ENCODE measurements at regions not wholly inside any gene's neighbourhood (a gene's known extent, or its start where the extent isn't known, plus 50 kb on each side); places are given as distances from the start of the nearest gene placed in this dataset.

GRCh38 chr2:172275239-172275638, 152.1 kb upstream of the ITGA6 start:
- TF ChIP-seq, protein P1, sequence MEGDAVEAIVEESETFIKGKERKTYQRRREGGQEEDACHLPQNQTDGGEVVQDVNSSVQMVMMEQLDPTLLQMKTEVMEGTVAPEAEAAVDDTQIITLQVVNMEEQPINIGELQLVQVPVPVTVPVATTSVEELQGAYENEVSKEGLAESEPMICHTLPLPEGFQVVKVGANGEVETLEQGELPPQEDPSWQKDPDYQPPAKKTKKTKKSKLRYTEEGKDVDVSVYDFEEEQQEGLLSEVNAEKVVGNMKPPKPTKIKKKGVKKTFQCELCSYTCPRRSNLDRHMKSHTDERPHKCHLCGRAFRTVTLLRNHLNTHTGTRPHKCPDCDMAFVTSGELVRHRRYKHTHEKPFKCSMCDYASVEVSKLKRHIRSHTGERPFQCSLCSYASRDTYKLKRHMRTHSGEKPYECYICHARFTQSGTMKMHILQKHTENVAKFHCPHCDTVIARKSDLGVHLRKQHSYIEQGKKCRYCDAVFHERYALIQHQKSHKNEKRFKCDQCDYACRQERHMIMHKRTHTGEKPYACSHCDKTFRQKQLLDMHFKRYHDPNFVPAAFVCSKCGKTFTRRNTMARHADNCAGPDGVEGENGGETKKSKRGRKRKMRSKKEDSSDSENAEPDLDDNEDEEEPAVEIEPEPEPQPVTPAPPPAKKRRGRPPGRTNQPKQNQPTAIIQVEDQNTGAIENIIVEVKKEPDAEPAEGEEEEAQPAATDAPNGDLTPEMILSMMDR (IDR thresholded peaks at IDR 0.05; ENCODE audit: extremely low read depth, missing control alignments): no peak
- no peak for DNase-seq (ENCODE audit: low spot score)

DNA sequence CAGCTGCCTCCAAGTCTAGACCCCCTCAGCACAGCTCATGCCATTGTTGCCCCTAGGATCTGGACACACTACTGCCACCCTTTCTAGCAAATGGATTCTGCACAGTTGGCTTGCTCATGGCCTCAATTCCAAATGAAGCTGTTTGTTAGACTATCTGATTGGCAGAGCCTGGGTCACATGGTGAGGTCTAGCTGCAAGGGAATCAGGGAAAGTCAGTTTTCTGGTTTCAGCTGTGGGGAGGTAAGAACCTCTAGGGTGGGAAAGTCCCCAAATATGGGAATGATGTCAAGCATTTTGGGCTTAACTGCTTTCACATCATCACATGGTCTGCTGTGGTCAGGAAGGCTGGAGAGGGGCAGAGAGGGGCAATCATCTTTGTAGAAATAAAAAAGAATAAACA, 150.4 kb upstream of the ITGA6 start:
- DNase-seq (ENCODE audit: low spot score): no peak
- TF ChIP-seq, protein P1 (IDR thresholded peaks at IDR 0.05; ENCODE audit: extremely low read depth, missing control alignments): no peak

DNA sequence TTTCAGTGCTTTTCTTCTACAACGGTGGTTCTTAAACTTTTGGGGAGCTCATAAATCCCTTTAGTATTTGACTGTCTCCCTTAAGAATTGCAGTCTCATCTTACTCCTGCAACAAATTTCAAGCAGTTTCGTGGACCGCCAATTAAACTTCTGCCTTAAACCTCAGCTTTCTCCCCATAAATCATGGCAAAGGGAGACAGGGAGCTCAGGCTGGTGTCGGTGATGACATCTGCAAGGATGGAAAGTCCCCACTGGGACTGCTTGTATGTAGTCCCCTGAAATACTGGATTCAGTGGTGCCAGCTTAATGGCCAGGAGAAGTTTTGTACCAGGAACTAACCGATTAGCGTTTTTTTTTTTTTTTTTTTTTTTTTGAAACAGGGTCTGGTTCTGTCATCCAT, 148.7 kb upstream of the ITGA6 start:
- no peak for DNase-seq (ENCODE audit: low spot score)
- TF ChIP-seq, protein P1 (IDR thresholded peaks at IDR 0.05; ENCODE audit: extremely low read depth, missing control alignments): no peak

GRCh38 chr2:172279214-172279613, 148.2 kb upstream of the ITGA6 start:
- TF ChIP-seq, protein P1 (IDR thresholded peaks at IDR 0.05; ENCODE audit: extremely low read depth, missing control alignments): no peak
- no peak for DNase-seq (ENCODE audit: low spot score)

GRCh38 chr2:172279813-172280212, 147.6 kb upstream of the ITGA6 start:
- no peak for DNase-seq (ENCODE audit: low spot score)
- TF ChIP-seq, protein P1 (IDR thresholded peaks at IDR 0.05; ENCODE audit: extremely low read depth, missing control alignments): no peak

- DNase-seq (ENCODE audit: low spot score): no peak
- TF ChIP-seq, protein P1 (IDR thresholded peaks at IDR 0.05; ENCODE audit: extremely low read depth, missing control alignments): no peak
These were observed 146.6 kb upstream of the ITGA6 start for GRCh38 chr2:172280571-172281361.

DNA sequence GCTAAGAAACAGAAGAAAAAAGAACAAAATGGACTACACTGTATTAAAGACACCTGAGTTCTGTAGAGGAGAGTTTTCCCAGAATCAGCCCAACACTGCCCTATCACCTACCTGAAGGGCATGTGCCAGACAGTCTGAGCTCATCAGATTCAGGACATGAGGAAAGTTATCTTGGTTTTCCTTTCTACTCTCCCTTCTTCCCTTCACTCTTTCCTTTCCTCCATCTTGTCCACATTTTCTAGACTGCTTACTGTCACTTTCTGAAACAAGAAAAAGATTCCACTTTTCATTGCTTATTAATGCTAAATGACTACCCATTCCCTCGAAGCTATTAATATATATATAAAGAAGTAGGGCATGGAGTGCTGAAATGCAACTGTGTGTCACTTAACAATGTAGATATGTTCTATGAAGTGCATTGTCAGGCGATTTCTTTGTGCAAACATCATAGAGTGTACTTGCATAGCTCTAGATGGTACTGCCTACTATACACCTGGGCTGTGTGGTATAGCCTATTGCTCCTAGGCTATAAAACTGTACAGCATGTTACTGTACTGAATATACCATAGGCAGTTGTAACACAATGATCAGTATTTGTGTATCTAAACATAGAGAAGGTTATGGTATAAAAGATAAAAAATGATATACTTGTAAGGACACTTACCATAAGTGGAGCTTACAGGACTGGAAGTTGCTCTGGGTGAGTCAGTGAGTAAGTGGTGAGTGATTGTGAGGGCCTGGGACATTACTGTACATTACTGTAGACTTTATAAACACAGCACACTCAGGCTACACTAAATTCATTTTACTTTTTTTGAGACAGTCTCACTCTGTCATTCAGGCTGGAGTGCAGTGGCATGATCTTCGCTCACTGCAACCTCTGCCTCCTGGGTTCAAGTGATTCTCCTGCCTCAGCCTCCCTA, 145.5 kb upstream of the ITGA6 start:
- no peak for DNase-seq (ENCODE audit: low spot score)
- TF ChIP-seq, protein P1 (IDR thresholded peaks at IDR 0.05; ENCODE audit: extremely low read depth, missing control alignments): no peak
